ENCODE measurements at regions not wholly inside any gene's neighbourhood (a gene's known extent, or its start where the extent isn't known, plus 50 kb on each side); places are given as distances from the start of the nearest gene placed in this dataset.

DNA sequence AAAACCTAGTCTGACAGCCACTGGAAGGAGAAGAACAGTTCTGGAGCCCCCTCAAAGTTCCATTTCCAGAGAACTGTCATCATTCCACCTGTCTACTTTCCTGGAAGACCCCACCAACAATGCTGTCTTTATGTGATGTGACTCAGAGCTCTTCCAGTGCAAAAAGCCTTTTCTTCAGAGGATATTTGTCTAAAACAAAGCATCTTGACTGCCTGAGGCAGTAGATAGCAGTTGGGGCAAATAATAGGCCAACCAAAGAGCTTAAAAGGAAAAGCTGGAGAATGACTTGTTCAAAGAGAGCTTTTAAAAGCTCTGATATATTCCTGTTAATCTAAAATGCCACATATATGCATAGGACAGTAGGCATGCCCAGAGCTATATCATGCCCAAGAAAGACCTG lies 62.6 kb downstream of the MIS18A start:
- no peak for DNase-seq

DNA sequence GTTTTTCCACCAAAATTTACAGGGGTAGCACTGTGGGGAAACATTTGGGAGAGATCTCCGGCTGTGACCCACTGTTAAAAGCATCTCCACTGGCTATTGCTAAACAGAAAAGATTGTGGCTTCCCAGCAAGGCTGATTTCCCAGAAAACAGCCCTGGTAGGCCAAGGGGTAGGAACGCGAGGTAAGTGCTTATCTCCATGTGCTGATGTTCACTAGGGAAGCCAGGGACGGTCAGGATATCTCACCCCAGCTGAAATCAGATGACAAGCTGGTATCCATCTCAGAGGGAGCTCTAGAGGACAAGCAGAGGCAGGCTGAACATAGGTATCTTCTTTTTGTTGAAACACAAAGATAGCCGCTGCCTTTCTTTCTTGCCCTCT lies 63.6 kb downstream of the MIS18A start:
- no peak for DNase-seq

DNA sequence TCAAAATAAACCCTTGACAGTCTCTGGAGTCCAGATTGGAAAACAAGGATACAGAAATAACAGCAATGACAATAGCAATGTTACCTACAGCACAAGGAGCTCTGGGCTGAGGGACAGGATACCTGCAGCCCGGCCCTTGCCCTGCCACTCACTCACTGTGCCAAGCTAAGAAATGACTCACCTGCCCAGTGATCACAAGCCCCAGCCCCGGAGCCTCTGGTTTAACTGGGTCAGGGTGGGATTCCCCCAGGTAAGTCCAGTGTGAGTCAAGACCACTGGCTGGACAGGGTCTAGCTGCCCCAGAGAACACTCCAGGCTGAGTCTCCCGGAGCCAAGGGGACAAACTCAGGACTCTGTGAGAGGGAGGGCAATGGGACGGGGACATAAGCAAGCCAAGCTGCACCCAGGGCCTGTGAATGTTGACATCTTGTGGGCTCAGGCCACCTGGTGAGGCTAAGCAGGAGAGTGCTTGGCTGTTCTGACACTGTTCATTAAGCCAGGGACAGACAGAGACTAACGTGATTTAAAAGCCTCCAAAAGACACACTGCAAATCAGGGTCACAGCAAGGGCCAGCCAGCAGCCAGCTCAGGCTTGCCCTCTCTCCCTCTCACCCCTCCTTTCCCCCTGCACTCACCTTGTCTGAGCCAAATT lies 64.1 kb downstream of the MIS18A start:
- DNase-seq = no peak

DNA sequence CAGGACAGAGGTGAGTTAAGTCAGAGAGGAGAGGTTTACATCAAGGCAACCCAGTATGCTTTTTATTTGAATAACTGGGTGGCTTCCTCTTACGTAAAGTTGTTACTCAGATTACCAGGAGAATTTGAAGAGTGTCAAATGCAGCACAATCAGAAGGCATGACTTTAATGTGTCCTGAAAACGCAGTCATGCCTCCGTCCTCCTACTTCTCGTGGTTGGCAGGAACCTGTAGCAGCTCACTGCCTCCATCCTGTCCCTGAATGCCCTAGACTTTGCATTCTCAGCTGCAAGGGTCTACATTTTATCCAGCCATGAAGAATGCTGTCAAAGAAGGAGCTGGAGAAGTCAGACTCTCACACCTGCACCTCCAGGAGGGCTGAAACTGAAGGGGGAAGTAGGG lies 66.7 kb downstream of the MIS18A start:
- DNase-seq = no peak

DNA sequence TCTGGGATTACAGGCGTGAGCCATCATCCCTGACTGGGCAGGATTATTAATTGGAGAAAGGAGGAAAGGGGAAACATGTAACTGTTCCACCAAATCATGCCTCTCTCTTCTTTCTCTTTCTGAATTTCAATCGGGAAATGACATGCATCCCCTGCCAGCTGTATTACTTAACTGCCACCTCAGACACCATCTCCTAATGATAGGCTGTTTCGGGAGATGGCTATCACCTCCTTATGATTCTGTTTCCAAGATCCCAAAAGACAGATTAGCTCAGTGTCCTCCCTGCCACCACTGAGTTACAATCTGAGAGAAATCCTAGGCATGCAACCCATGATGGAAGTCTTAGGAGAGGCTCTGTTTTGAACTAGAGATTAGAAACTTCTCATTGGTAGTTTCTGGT lies 67.5 kb downstream of the MIS18A start:
- no peak for DNase-seq

DNA sequence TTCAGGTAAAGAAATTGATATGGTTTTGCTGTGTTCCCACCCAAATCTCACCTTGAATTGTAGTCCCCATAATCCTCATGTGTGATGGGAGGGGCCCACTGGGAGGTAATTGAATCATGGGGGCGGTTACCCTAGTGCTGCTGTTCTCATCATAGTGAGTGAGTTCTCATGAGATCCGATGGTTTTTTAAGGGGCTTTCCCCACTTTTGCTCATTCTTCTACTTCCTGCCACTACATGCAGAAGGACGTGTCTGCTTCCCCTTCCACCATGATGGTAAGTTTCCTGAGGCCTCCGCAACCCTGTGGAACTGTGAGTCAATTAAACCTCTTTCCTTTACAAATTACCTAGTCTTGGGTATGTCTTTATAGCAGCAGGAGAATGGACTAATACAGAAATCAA lies 69.3 kb downstream of the MIS18A start:
- no peak for DNase-seq

DNA sequence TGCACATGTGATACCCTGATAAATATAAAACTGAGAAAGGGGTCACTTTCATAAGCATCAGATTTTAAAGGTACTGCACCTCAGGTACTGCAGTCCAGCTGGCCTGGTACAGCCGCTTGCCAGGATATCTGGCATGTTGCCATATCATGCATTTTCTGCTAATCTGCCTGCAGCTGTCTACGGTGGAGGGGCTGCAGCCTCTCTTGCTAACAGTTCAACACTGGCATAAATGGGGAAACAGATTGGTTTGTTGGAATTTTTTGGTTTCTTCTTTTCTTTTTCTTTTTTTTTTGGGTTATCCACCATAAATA lies 71.5 kb downstream of the MIS18A start:
- DNase-seq = peak in 1 of 2 experiments; percentile 17

DNA sequence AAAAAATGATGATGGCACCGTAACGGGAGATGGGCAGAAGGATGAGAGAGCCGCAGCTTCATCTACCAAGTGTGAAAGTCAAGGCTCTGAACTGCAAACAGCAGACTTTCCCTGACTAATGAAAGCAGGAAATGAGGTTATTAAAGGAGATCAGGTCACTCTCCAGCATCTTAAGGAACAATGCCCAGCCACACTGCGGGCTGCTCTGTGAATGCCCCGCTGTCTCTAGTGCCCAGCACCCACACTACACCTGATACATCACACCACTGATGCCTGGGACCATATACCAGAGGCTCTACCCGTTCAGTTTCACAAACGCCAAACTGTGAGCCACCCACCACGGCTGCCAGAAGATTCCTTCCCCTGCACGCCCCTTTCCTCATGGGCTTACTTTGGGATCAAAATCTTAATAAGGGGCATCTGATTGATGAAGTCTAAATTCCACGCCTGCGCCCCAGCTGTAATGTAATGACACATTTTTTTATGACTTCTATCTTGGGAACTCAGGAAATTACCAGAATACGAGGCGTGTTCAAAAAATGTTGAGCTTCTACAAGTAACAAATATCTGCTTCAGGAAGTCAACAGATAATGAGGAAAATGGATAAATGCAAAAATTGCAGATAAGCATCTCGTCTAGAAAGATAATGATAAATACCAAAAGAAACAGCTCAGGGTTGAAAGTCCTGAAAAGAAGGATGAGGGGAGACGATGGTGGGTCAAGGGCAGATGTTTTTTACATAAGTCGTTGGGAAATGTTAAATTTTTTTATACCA lies 72.0 kb downstream of the MIS18A start:
- DNase-seq = no peak

DNA sequence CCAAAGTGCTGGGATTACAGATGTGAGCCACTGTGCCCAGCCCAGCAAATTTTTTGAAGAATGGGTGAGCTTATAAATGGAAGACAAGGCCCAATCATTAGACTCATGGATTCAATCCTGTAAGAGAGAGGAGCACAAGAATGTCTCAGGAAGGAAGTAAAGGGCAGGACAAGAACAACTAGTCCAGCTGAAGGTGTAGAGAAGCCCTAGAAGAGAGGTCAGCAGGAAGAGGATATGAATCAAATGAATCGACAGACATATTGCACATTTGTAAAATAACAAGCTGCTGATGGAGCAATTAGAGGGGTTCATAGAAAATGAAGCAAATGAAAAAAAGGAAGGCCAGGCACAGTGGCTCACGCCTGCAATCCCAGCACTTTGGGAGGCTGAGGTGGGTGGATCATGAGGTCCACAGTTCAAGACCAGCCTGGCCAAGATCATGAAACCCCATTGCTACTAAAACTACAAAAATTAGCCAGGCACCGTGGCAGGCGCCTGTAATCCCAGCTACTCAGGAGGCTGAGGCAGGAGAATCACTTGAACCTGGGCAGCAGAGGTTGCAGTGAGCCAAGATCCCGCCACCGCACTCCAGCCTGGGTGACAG lies 74.9 kb downstream of the MIS18A start:
- DNase-seq = no peak

DNA sequence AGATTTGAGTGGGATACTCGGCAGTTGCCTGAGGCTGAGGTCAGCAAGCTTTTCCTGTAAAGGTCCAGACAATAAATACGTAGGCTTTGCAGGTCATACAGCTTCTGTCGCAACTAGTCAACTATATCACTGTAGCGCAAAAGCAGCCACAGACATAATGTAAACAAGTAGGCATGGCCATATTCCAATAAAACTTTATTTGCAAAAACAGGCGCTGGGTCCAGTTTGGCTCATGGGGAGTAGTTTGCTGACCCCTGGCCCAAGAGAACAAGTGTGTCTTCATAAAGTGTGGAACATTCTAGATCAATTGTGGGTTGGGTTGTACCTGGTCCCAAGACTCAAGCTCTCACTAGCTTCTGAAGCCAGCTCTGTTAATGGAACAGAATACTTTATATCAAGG lies 78.8 kb downstream of the MIS18A start:
- no peak for DNase-seq

DNA sequence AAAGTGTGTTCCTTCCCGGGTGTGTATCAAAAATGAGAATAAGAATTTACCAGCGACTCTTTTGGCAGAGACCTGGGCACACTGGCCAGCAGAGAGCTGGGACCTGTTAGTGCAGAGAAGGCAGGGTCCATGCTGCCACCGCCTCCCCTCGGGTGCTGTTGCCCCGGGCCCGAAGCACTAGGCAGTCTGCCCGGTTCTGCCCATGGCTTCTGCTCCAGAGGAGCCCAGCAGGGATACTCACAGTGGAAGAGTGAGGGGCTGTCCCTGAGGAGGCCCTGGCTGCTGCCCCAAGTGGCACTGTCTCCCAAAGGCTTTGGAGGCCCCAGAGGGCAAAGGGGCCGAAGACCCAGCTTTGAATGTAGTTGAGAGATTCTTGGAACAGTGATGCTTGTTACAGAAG lies 80.5 kb downstream of the MIS18A start:
- peak in 1 of 2 experiments; percentile 22 for DNase-seq

DNA sequence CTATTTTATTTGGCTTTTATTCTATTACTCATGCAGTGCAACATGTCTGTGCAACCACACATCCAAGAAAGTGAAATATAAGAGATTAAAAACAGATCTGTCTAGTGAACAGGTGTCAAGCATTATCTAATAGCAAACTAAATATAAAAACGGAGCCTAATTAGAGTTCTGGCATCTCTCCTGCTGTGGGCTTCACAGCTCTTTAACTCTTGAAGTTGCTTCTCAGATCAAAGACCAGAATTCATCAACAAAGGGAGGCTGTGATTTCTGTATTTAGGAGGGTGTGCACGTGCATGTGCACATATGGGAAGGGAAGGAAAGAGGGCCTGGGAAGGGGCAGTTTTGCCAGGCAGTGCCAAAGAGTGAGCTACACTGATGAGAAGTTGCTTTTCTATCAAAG lies 81.0 kb downstream of the MIS18A start:
- peak; percentile 23 to 76 for DNase-seq

DNA sequence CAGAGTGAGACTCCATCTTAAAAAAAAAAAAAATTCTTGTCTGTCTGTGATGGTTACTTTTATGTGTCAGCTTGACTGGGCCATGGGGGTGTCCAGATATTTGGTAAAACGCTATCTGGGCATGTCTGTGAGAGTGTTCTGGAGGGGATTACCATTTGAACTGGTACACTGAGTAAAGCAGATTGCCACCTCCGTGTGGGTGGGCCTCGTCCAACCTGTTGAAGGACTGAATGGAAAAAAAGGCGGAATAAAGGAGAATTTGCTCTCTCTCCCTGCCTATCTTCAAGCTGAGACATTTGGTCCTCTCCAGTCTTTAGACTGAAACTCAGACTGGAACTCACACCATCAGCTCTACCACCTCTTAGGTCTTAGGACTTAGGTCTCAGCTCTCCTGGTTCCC lies 82.8 kb downstream of the MIS18A start:
- no peak for DNase-seq

DNA sequence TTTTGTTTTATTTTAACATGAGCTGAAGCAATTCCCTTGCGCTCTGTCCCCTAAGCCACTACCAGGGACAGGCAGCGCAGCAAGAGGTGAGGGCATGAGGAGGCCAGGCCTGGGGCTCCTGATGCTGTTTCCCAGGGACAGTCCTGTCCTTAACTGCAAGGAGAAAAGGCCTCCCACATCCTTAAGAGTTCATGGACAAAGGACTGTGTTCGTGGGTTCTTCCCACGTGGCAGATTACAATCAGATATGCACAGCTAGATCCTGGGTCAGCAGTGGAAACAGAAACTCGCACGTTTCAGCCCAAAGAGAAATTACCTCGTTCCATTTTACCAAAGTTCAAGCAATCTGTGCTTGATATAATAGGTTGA lies 85.8 kb downstream of the MIS18A start:
- no peak for DNase-seq

DNA sequence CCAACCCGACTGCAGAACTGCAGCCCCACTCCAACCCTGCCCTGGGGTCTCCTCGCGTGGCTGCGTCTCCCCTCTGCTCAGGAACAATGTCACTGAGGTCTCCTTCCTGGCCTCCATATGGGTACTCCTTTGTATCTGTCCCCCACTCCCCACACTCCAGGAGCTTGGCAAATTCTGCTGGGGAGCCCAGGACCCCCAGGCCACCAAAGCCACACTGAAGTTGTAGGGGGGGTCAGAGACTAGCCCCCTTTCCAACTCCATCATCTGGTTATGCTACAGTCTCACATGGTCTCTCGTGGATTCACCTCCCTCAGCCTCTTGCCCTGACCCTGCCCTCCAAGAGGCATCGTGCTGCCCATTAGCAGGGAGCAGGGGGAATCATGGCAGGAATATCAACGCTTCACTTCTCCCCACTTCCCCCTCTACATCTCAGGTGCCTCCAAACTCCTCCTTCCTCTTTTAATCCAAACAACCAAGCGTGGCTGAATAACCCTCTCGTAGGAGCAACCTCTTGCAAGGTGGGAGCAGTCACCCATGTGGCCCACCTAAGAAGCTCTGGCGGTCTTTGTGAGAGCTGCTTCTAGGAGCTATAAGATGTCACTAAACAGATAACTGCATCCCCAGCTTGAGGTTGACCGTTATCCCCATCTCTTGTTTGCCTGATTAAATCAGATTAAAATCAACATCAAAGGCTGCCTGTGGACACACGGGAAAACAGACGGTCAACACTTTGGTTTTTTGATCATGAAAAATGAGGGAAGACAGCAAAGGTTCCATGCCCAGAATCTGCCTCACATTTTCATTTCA lies 86.4 kb downstream of the MIS18A start:
- no peak for DNase-seq

DNA sequence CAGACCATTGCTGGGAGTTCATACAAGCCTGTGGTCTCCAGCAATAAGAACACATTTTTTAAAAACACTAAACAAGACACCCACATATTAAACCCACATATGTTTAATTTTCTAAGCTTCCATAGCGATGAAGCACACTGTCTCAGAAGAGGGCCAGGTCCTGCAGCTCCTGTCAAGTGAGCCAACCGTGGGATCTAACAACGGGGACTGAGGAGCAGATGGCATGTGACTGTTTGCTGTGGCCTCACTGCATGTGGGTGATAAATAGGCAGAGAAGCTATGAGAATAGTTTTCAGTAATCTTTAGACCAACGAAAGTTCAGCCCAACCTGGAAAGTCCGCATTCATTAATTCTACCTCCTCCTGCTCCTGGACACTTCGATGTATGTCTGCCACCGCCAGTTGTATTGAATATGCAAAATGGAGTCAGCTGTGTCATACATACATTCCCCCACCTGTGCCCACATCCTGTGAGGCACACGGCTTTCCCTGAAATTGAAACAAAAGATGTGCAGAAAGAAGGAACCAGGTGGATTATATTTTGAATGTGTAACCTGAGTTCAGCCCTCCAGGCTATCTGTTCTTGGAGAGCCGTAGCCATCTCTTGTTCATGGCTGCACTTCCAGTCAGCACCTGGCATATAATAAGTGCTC lies 88.2 kb downstream of the MIS18A start:
- no peak for DNase-seq

DNA sequence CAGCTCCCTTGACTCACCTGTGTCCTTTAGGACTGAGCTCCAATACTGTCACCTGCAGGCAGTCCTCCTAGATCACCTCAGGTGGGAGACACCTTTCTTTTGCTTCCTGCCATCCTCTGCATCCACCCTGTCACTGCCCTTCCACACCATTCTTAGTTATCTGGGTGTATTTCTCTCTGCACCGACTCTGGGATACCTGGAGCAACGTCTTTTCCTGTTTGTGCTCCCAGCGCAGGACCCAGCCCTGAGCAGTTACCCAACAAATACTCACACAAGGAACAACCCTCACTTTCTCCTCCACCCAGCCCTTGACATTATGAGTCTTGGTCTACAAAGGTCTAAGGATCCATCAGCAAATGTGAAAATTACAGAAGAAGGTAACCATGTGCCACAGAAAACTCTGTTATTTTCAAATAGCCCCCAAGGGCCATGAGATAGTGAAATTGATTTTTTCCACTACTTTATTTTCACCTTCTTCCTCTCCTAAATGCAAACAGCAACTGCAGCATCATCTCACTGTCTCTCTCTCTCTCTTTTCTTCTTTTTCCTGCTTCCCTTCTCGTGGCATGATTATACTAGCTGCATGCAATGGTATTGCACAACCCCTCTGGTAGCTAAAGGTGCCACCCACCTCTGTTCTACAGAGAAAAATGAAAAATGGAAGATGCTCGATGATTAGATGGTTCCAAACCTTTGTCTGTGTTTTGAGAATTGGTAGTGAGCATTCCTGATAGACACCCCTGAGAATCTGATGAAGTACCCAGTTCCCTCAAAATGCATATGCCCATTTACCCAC lies 89.0 kb downstream of the MIS18A start:
- DNase-seq = no peak

DNA sequence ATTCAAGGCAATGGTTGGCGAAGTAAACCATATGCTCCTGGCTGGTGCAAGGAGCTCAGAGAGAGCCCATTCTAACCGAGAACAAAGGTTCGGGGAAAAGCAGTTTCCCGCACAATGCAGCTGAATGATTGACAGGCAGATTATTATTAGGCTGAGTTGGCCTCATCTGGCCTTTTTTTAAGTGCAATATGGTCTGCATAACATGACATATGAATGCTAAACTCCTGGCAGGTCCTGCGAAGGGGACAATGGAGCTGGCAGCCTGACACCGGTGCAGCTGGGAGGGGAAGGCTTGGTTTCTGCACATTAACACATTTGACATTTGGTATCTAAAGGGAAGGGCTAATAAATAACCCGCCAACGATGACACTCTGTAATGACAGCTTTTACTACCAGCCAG lies 92.0 kb downstream of the MIS18A start:
- peak; percentile 28 to 80 for DNase-seq

DNA sequence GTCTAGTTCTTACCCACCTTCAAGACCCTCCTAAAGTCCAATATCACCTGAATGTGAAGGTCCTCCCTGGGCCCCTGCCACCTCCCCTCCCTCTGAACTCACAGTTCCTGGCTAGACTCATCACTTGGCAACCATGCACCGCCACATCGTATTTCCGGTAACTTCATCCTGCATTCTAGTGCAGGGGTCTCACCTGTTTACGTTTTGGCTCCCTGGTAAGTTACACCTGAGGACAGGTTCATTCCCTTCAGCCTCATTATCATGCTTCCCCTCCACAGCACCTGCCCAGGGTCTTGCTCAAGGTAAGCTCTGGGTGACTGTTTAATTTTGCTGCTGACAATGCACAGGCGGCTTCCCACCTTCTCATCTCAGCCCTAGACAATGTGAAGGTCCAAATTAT lies 93.1 kb downstream of the MIS18A start:
- DNase-seq = no peak

DNA sequence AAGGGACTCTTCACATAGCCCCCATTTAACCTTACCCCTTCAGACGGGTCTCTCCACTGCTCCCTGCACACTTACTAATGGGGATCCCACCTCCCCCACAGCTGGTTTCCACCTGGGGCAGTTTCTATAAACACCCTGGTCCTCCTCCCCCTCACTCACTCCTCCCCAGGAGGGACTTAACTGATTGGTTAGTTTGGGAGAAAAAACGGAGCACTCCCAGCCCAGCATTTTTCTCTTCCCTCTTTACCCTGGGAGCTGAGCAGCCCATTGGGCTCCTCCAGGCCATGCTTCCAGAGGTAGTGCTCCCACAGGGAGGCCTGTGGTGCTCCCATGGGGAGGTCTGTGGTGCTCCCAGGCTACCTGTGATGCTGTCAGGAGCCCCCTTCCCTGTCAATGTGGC lies 93.7 kb downstream of the MIS18A start:
- DNase-seq = no peak

DNA sequence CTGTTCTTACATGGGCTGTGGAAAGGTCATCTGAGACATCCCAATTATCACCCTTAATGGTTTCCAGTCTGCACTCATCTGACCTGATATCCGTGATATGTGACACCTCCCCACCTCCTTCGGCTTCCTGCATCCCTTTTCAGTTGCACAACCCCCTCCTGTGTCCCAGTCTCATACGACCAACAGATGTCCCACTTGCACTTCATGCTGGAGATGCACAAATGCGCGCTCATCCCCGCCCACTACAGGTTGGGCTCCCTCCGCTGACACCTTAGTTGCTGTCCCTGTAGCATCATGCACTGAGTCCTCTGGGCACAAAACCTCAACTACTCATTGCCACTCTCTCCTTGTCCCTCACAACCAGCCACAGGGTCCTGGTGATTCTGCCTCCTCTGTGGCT lies 94.4 kb downstream of the MIS18A start:
- no peak for DNase-seq

DNA sequence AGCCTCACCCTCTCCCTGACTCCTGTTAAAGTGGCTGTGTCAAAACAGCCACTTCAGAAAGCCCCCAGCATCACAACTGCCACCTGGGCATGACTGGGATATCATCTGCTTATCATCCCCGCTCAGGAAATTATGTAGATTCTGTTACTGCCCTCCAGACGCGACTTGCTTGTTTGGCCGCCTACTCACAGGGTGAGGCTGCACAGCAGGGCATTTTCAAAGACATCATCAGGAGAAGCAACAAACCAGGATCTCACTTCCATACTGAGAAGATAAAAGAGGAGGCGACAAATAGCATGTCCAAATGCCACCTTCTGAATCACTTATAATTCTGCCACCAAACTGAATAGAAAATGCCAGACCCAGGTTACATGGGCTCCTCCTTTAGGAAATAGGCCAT lies 94.8 kb downstream of the MIS18A start:
- DNase-seq = no peak

DNA sequence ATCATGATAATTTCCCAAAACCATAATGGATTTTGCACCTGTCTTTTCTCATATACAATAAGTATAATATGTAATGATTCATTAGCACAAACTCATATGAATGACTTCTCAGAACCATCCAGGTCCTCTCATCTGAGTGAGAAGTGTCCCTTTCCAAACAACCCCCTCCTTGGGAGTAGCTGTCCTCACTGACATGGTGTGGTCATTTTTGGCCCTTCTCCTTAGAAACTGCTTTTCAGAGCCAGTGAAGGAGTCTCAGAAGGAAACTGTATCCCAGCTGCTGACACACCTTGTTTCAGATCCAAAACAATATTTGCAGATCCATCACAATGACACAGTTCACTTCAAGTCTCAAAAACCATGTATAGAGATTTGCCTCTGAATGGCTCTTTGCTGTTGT lies 95.5 kb downstream of the MIS18A start:
- no peak for DNase-seq

Measured in NCI-H446 (cell line).